ENCODE measurements at regions not wholly inside any gene's neighbourhood (a gene's known extent, or its start where the extent isn't known, plus 50 kb on each side); places are given as distances from the start of the nearest gene placed in this dataset.

GRCh38 chr4:13276357-13276756 is 207.8 kb downstream of the RAB28 start:
- TF ChIP-seq CTCF (IDR thresholded peaks at IDR 0.05; ENCODE audit: low read length) (no peak), EZH2 (optimal IDR thresholded peaks at IDR 0.05; ENCODE audit: low read depth, low read length) (no peak)
